CD1c-positive myeloid dendritic cell (primary cell): ENCODE measurements at regions not wholly inside any gene's neighbourhood (a gene's known extent, or its start where the extent isn't known, plus 50 kb on each side); places are given as distances from the start of the nearest gene placed in this dataset.
"Not testable (repeated sequence)": the region's sequence is repeated elsewhere in the genome, so short reads cannot be mapped to it uniquely, and the experiment has no call there.

Experiments
- DNase-seq: peaks from one replicate; pipeline ENCODE4 v3.0.0-alpha.2; 2016; ENCODE audit errors: extremely low spot score

DNA sequence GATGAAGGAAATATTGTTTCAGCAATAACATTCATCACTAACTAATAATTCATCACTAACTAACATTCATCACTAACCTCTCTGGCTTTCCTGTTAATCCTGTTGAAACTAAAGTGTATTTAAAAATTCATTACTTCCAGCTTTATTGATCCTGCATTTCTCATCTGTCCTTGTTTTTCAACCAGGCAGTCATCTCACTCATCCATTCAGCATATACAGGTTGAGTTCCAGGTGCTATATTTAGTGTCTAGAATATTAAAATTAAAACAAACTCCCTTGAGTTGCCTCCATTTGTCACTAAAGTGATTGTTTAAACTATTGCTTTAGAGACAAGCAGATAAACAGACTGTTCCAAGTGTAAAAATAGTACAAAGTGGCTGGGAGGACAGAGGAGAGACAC, 58.1 kb downstream of the ATXN7L3B start:
- no peak for DNase-seq

DNA sequence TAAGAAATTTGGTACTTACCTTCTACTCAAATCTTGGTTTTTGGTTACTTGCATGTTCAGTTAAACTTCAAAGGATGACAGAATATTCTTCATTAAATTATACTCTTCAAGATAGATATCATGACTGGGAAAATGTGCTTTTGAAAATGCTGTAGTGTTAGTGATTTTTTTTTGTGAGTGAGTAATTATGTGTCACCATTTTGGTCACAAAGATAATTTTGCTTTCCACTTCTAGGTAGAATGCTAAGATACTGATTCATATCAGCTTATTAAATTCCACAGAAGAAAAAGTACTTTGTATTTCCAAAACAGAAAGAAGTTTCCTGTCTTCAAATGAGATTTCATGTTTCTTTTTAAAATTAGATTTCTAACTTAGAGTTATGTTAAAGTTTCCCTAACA, 61.2 kb downstream of the ATXN7L3B start:
- DNase-seq: no peak

GRCh38 chr12:74599932-74600331, 62.3 kb downstream of the ATXN7L3B start:
- no peak for DNase-seq

- DNase-seq: not testable (repeated sequence)
These were observed 63.2 kb downstream of the ATXN7L3B start for GRCh38 chr12:74600817-74601216.

DNA sequence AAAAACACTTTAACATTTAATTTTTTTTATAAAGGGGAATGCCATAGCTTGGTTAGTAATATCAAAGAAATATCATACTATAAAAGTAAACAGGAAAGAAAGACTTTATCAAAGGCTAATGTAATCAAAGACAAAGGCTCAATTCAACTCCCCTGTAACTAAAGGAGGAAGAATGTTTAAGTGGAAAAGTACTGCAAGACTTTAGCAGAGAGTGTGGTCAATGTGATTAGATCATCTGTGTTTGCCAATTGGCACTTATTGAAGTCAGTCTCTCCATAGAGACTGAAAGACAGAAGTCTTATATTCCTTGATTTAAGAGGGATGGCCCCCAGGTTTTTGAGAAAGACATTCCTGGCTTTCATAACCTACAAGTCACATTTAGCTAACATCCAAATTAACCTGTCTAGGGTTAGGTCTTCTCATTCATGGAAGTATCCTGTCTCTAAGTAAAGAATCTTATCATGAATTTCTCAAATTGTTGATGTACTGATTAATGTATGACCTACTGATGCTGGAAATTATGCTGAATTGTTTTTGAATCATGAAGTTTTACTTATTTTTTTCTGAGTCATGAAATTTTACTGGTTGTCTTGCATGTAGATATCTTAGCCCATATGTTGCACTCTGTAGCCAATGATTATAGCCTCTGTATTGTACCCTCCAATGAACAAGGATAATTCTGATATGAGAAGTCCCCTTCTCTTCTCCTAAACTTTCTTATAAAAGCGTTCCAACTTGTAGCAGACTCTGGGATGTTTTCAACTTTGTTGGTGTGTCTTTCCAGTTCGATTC, 65.4 kb downstream of the ATXN7L3B start:
- no peak for DNase-seq

- DNase-seq: no peak
These were observed 70.7 kb downstream of the ATXN7L3B start for GRCh38 chr12:74608231-74608775.

GRCh38 chr12:74610711-74611110, 73.1 kb downstream of the ATXN7L3B start:
- DNase-seq: no peak

- DNase-seq: no peak
These were observed 76.8 kb downstream of the ATXN7L3B start for GRCh38 chr12:74614426-74614825.

GRCh38 chr12:74619084-74619483, 81.4 kb downstream of the ATXN7L3B start:
- no peak for DNase-seq

GRCh38 chr12:74619884-74620283, 82.2 kb downstream of the ATXN7L3B start:
- DNase-seq: no peak

GRCh38 chr12:74620921-74621320, 83.3 kb downstream of the ATXN7L3B start:
- DNase-seq: no peak

DNA sequence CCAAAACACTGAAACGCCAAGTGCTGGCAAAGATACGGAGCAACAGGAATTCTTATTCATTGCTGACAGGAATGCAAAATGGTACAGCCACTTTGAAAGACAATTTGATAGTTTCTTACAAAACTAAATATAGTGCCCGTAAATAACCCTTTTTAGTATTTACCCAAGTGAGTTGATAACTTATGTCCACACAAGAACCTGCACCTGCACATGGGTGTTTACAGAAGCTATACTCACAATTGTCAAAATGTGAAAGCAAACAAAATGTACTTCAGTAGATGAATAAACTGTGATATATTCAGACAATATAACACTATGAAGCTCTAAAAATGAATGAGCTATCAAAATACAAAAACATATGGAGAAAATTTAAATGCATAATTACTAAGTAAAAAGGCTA, 86.6 kb downstream of the ATXN7L3B start:
- DNase-seq: no peak

- no peak for DNase-seq
These were observed 88.8 kb downstream of the ATXN7L3B start for GRCh38 chr12:74626397-74626796.

GRCh38 chr12:74641262-74641661, 103.6 kb downstream of the ATXN7L3B start:
- no peak for DNase-seq

DNA sequence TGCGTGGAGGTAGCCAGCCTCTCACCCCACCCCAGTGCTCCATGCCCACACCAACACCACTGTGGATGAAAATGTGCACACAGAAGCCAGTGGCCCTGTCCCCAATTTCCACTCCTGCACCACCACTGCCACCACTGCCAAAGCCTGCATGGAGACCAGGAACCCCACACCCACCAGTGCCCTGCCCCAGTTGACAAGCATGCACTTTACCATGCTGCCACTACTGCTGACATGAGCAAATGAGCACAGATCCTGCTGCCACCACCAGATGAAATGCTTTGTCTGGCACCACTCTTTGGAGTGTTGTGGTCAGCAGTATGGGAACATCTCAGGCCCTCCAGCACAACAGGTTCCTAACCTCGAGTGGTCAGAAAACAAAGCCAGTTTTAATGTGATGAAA, 104.1 kb downstream of the ATXN7L3B start:
- DNase-seq: no peak

DNA sequence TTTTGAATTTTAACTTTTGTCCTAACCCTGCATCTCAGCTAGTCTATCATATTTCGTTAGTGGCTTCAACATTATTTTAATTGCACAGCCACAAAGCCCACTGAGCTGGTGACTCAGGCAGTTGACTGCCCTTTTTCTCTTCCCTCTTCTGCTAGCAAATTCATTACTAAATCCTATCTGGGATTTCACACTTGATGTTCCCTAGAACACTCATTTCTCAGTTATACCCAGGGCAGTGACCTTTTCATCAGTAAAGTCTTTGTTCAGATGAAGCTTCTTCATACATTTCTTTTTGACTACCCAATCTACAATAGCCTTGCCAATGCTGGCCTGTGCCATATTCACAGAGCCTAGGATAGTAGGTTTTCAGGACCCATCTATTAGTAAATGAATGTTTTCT, 107.0 kb downstream of the ATXN7L3B start:
- no peak for DNase-seq

GRCh38 chr12:74646831-74647230, 109.2 kb downstream of the ATXN7L3B start:
- DNase-seq: no peak

GRCh38 chr12:74647256-74647655, 109.6 kb downstream of the ATXN7L3B start:
- DNase-seq: no peak

DNA sequence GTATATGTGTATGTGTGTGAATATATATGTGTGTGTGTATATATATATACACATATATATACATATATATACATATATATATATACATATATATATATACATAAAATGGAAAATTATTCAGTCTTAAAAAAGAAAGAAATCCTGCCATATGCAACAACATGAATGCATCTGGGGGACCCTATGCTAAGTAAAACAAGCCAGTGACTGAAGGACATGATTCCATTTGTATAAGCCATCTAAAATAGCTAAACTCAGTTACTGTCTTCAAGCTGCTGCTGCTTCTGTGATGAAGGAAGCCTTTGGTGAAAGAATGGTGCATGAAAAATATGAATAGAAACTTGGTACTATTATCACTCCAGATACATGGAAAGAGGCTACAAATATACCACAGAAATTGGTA, 118.6 kb downstream of the ATXN7L3B start:
- no peak for DNase-seq

- DNase-seq: no peak
These were observed 122.8 kb downstream of the ATXN7L3B start for GRCh38 chr12:74660442-74660841.

DNA sequence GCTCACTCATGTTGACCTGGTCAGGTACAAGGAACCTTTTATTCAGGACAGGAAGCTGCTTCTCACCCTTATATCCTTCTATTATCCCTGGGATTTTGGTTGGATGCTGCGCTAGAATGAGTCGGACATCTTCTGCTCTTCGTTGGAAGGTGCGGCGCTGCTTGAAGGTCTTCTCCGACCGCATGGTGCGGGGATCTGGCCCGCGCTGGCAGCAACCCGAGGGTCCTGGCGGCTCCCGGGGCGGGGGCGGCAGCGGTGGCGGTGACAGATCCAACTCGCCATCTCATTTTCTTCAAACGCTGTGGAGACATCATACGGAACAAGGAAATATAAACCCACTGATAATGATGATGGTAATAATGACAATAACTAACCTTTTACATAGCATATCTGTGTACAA, 126.3 kb downstream of the ATXN7L3B start:
- no peak for DNase-seq

- no peak for DNase-seq
These were observed 128.1 kb downstream of the ATXN7L3B start for GRCh38 chr12:74665690-74666089.

DNA sequence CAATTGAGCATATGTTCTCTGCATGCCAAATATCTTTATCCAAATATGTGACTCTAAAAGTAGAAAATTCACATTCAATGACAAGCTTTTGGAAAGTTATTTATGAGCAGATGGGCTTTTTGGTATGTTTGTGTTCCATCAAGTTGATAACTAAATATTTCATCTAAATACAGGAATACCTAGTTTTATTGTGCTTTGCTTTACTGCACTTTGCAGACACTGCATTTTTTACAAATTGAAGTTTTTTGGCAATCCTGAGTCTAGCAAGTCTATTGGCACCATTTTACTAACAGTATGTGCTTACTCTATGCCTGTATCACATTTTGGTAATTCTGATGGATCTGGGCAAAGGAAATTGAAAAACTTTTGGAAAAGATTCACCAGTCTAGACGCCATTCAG, 133.8 kb downstream of the ATXN7L3B start:
- DNase-seq: no peak

DNA sequence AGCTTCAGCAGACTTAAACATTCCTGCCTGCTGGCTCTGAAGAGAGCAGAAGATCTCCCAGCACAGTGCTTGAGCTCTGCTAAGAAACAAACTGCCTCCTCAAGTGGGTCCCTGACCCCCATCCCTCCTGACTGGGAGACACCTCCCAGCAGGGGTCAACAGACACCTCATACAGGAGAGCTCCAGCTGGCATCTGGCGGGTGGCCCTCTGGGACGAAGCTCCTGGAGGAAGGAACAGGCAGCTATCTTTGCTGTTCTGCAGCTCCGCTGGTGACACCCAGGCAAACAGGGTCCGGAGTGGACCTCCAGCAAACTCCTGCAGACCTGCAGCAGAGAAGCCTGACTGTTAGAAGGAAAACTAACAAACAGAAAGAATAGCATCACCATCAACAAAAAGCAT, 139.3 kb downstream of the ATXN7L3B start:
- not testable (repeated sequence) for DNase-seq
